Parathyroid adenoma (tissue), 2 donors: ENCODE measurements at regions not wholly inside any gene's neighbourhood (a gene's known extent, or its start where the extent isn't known, plus 50 kb on each side); places are given as distances from the start of the nearest gene placed in this dataset.

ENCODE experiments used
- H2AFZ ChIP-seq: fragments of 300-600 bp; sonication (generic); one replicate; pipeline ENCODE4 v1.7.0; 2017; ENCODE audit warnings: antibody characterized with exemption, mild to moderate bottlenecking
- H3K27ac ChIP-seq: fragments of 300-600 bp; sonication (generic); one replicate; pipeline ENCODE4 v1.7.0; 2017
- H3K27me3 ChIP-seq: fragments of 300-600 bp; sonication (generic); one replicate; pipeline ENCODE4 v1.7.0; 2017; ENCODE audit warnings: low read length; ENCODE audit not compliant: control insufficient read depth, insufficient read depth
- H3K36me3 ChIP-seq: fragments of 300-600 bp; sonication (generic); one replicate; pipeline ENCODE4 v1.7.0; 2017; ENCODE audit warnings: low read length; ENCODE audit not compliant: control insufficient read depth, insufficient read depth
- H3K4me1 ChIP-seq: fragments of 300-600 bp; sonication (generic); one replicate; pipeline ENCODE4 v1.7.0; 2017; ENCODE audit warnings: control low read depth
- H3K4me2 ChIP-seq: fragments of 300-600 bp; sonication (generic); one replicate; pipeline ENCODE4 v1.7.0; 2017; ENCODE audit warnings: low read length
- H3K4me3 ChIP-seq: fragments of 300-600 bp; sonication (generic); one replicate; pipeline ENCODE4 v1.7.0; 2017; ENCODE audit warnings: low read depth, low read length
- H3K79me2 ChIP-seq: fragments of 300-600 bp; sonication (generic); one replicate; pipeline ENCODE4 v1.7.0; 2017; ENCODE audit warnings: control low read depth
- H3K9ac ChIP-seq: fragments of 300-600 bp; sonication (generic); one replicate; pipeline ENCODE4 v1.7.0; 2017; ENCODE audit warnings: mild to moderate bottlenecking
- H3K9me3 ChIP-seq: fragments of 300-600 bp; sonication (generic); one replicate; pipeline ENCODE4 v1.7.0; 2017; ENCODE audit warnings: low read length; ENCODE audit not compliant: control insufficient read depth
- TF ChIP-seq, protein P1 (sequence below): fragments of 300-600 bp; sonication (generic); IDR thresholded peaks from one replicate; pipeline ENCODE4 v1.7.0; 2017; ENCODE audit warnings: antibody characterized with exemption, mild to moderate bottlenecking
- donor health status: primary hyperparathyroidism.

DNA sequence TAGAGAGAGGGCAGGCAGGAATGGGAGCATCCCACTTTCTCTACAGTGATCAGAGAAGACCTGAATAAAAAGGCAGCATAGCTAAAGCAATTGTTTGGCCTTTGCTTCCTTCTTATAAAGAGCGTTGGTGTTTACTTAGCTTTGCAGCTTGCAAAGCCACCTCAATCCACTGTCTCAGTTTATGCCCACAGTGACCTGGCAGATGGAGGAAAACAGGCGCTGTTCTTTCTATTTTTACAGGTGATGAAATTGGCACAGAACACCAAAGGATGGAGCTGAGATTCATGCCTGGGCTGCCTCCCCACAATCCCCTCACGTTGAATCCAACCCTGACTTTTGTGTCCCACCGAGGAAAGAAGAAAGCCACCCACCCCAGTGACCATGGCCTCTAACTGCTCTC, 130.5 kb downstream of the TTLL2 start:
- peaks cover 6% of the 10 kb centered on the region for H3K27me3 ChIP-seq
- TF ChIP-seq, protein P1, sequence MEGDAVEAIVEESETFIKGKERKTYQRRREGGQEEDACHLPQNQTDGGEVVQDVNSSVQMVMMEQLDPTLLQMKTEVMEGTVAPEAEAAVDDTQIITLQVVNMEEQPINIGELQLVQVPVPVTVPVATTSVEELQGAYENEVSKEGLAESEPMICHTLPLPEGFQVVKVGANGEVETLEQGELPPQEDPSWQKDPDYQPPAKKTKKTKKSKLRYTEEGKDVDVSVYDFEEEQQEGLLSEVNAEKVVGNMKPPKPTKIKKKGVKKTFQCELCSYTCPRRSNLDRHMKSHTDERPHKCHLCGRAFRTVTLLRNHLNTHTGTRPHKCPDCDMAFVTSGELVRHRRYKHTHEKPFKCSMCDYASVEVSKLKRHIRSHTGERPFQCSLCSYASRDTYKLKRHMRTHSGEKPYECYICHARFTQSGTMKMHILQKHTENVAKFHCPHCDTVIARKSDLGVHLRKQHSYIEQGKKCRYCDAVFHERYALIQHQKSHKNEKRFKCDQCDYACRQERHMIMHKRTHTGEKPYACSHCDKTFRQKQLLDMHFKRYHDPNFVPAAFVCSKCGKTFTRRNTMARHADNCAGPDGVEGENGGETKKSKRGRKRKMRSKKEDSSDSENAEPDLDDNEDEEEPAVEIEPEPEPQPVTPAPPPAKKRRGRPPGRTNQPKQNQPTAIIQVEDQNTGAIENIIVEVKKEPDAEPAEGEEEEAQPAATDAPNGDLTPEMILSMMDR: no peak
- no peaks in the 10 kb centered on the region for H3K79me2 ChIP-seq
- no peak overlapping the region for H3K9ac ChIP-seq
- H3K9me3 ChIP-seq: no peaks in the 10 kb centered on the region
- H3K4me1 ChIP-seq: no peaks in the 10 kb centered on the region
- H2AFZ ChIP-seq: no peak overlapping the region
- no peaks in the 10 kb centered on the region for H3K36me3 ChIP-seq
- H3K4me3 ChIP-seq: no peak overlapping the region
- H3K4me2 ChIP-seq: no peak overlapping the region
- H3K27ac ChIP-seq: no peak overlapping the region

DNA sequence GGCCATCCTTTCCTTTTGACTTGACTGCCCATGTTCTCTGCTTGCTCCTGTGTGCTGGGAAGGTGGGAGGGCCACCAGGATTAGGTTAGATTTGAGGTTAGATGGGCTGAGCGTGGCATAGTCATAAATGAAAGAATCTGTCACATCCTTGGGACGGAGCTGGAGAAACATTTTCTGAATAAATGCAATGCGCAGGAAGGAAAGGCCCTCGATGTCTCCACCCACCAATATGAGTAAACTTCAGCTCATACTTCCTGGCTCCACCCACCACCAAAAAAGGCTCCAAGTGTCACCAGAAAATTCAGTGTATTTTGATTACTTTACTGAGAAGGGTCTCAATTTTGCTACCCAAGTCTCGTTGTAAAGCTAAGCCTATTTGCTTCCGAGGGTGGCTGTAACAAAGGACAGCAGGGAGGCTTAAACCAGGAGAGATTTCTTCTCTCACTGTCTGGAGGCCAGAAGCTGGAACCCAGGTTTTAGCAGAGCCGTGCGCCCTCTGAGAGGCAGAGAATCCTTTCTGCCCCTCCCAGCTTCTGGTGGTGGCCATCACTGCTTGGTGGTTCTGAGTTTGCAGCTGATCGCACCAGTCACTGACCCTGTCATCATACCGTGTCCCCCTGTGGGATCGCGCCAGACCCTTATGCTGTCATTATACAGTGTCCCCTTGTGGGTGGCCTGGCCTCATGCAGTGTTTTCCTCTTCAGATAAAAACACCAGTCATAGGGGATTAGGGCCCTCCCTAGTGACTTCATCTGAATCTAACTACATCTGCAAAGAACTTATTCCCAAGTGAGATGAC, 137.8 kb downstream of the TTLL2 start:
- H3K9ac ChIP-seq: no peak overlapping the region
- no peak overlapping the region for H2AFZ ChIP-seq
- H3K4me1 ChIP-seq: no peaks in the 10 kb centered on the region
- H3K9me3 ChIP-seq: no peaks in the 10 kb centered on the region
- H3K27me3 ChIP-seq: peaks cover 6% of the 10 kb centered on the region
- H3K27ac ChIP-seq: no peak overlapping the region
- H3K4me2 ChIP-seq: no peak overlapping the region
- H3K79me2 ChIP-seq: no peaks in the 10 kb centered on the region
- H3K36me3 ChIP-seq: no peaks in the 10 kb centered on the region
- no peak overlapping the region for H3K4me3 ChIP-seq
- TF ChIP-seq, protein P1: no peak

DNA sequence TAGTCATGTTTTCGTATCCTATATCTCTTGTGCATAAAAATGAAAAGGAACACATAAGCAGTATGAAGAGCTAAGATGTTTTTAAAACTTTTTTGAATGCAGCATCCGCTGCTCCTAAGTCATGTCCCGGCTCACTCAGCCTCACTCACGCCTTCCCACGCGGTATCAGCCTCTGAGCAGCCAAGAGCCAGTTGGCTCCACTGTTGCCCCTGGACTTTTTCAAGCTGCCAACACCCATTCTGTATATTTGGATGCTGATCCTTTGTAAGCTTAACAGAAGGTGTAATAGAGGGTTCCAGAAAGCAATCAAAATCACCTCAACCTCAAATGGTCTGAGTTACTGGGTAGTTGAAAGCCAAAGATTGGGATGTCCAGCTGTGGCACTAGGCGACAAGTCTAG, 139.3 kb downstream of the TTLL2 start:
- Histone ChIP-seq H3K27me3 (no peaks in the 10 kb centered on the region), H3K9ac (no peak overlapping the region), H3K27ac (no peak overlapping the region), H3K79me2 (no peaks in the 10 kb centered on the region), H3K36me3 (no peaks in the 10 kb centered on the region), H3K4me3 (no peak overlapping the region), H3K4me1 (no peaks in the 10 kb centered on the region), H3K4me2 (no peak overlapping the region), H2AFZ (no peak overlapping the region), H3K9me3 (no peaks in the 10 kb centered on the region)
- TF ChIP-seq, protein P1: no peak

DNA sequence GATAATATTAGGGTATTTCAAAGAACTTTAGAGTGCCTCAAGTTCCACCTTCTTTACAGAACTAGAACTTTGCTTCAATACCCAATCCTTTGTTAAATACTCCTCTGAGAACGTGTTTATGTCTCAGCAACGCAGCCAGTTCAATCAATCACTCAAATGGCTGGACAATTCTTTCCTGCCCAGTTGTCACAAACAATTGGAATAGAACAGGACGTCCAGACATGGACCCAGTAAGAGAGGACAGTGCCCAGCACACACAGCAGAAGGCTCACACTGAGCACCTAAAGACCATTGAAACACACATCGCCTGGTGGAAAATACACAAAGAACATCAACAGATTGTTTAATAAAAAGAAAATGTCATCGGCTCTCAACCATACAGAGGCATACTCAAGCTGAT, 140.6 kb downstream of the TTLL2 start:
- Histone ChIP-seq H3K79me2 (no peaks in the 10 kb centered on the region), H2AFZ (no peak overlapping the region), H3K27me3 (no peaks in the 10 kb centered on the region), H3K36me3 (no peaks in the 10 kb centered on the region), H3K4me1 (no peaks in the 10 kb centered on the region), H3K4me3 (no peak overlapping the region), H3K4me2 (no peak overlapping the region), H3K9ac (no peak overlapping the region), H3K9me3 (no peaks in the 10 kb centered on the region), H3K27ac (no peak overlapping the region)
- TF ChIP-seq, protein P1: no peak

DNA sequence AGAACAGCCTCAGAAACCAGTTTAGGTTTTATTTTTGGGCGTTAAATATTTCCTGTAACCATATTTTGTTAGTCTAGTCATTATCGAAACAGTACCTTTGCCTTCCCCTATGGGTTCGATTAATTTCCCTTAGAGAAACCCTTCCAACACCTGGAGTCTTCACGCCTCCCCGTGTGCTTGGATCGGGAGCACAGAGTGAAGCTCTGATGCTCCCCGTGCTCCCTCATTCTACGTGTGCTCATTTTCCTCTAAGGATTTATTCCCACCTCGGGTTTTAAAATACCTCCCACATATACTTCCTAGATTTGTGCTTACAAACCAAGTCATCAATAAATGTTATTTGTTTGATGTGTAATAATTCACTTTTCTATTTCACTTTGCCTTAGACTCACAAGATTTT, 142.4 kb downstream of the TTLL2 start:
- no peak overlapping the region for H3K4me3 ChIP-seq
- no peaks in the 10 kb centered on the region for H3K36me3 ChIP-seq

More for the DNA sequence above, 142.4 kb downstream of the TTLL2 start:
- no peaks in the 10 kb centered on the region for H3K9me3 ChIP-seq
- H3K4me1 ChIP-seq: no peaks in the 10 kb centered on the region
- no peak overlapping the region for H3K9ac ChIP-seq
- no peaks in the 10 kb centered on the region for H3K79me2 ChIP-seq
- H2AFZ ChIP-seq: no peak overlapping the region
- no peak overlapping the region for H3K27ac ChIP-seq
- no peaks in the 10 kb centered on the region for H3K27me3 ChIP-seq
- H3K4me2 ChIP-seq: no peak overlapping the region
- TF ChIP-seq, protein P1: no peak
